Mesothelial cell of epicardium (in vitro differentiated cells): ENCODE measurements at regions not wholly inside any gene's neighbourhood (a gene's known extent, or its start where the extent isn't known, plus 50 kb on each side); places are given as distances from the start of the nearest gene placed in this dataset.

Experiments
- DNase-seq, 2 experiments: peaks; one replicate each; pipeline ENCODE4 v3.0.0; 2021; ENCODE audit warnings: low spot score in 2 of 2; ENCODE audit not compliant: unreplicated experiment in 2 of 2
- H3K27ac Mint-ChIP-seq: 2 replicates; pipeline ENCODE4 v1.8.0; 2021; ENCODE audit warnings: mixed read lengths
- H3K27me3 Mint-ChIP-seq: 2 replicates; pipeline ENCODE4 v1.8.0; 2021; ENCODE audit warnings: low read depth, mixed read lengths
- H3K36me3 Mint-ChIP-seq: 2 replicates; pipeline ENCODE4 v1.8.0; 2021; ENCODE audit warnings: mixed read lengths
- H3K4me1 Mint-ChIP-seq: 2 replicates; pipeline ENCODE4 v1.8.0; 2021; ENCODE audit warnings: mixed read lengths
- H3K4me3 Mint-ChIP-seq: 2 replicates; pipeline ENCODE4 v1.8.0; 2021; ENCODE audit warnings: mild to moderate bottlenecking, moderate library complexity, mixed read lengths
- H3K9me3 Mint-ChIP-seq: 2 replicates; pipeline ENCODE4 v1.8.0; 2021; ENCODE audit warnings: mixed read lengths
- CTCF ChIP-seq: fragments of 200-600 bp; sonication (generic); IDR thresholded peaks from one replicate; pipeline ENCODE4 v1.5.0; 2021; ENCODE audit warnings: antibody characterized with exemption; ENCODE audit not compliant: unreplicated experiment

GRCh38 chr2:204437815-204438756 lies 107.2 kb upstream of the PARD3B start:
- no peaks in the 10 kb centered on the region for H3K36me3 Mint-ChIP-seq
- peaks cover 18% of the 10 kb centered on the region for H3K4me1 Mint-ChIP-seq
- H3K27me3 Mint-ChIP-seq, result no peaks in the 10 kb centered on the region
- no peak for DNase-seq
- H3K27ac Mint-ChIP-seq, result no peak overlapping the region
- H3K9me3 Mint-ChIP-seq, result peaks cover 24% of the 10 kb centered on the region
- no peak for TF ChIP-seq CTCF
- no peak overlapping the region for H3K4me3 Mint-ChIP-seq

GRCh38 chr2:204441316-204441715 lies 104.0 kb upstream of the PARD3B start:
- Mint-ChIP-seq H3K27me3 (no peaks in the 10 kb centered on the region), H3K9me3 (peaks cover 43% of the 10 kb centered on the region), H3K4me1 (peaks cover 6% of the 10 kb centered on the region), H3K4me3 (no peak overlapping the region), H3K27ac (no peak overlapping the region), H3K36me3 (peaks cover 5% of the 10 kb centered on the region)
- no peak for TF ChIP-seq CTCF
- DNase-seq, result no peak

- Mint-ChIP-seq H3K36me3 (peaks cover 9% of the 10 kb centered on the region), H3K4me1 (peaks cover 5% of the 10 kb centered on the region), H3K4me3 (no peak overlapping the region), H3K27me3 (no peaks in the 10 kb centered on the region), H3K9me3 (peaks cover 38% of the 10 kb centered on the region), H3K27ac (no peak overlapping the region)
- TF ChIP-seq CTCF, result no peak
- no peak for DNase-seq
Observed at GRCh38 chr2:204445149-204445548, 100.1 kb upstream of the PARD3B start.

- Mint-ChIP-seq H3K36me3 (peaks cover 9% of the 10 kb centered on the region), H3K4me3 (no peak overlapping the region), H3K27ac (no peak overlapping the region), H3K4me1 (peaks cover 13% of the 10 kb centered on the region), H3K27me3 (no peaks in the 10 kb centered on the region), H3K9me3 (peaks cover 36% of the 10 kb centered on the region)
- no peak for TF ChIP-seq CTCF
- DNase-seq, result no peak
Observed at GRCh38 chr2:204447722-204448121, 97.6 kb upstream of the PARD3B start.

- no peak for TF ChIP-seq CTCF
- peaks cover 28% of the 10 kb centered on the region for H3K4me1 Mint-ChIP-seq
- H3K27me3 Mint-ChIP-seq, result no peaks in the 10 kb centered on the region
Observed at GRCh38 chr2:204449977-204450376, 95.3 kb upstream of the PARD3B start.

More at GRCh38 chr2:204449977-204450376, 95.3 kb upstream of the PARD3B start:
- Mint-ChIP-seq H3K36me3 (peaks cover 9% of the 10 kb centered on the region), H3K4me3 (no peak overlapping the region), H3K27ac (no peak overlapping the region), H3K9me3 (peaks cover 16% of the 10 kb centered on the region)
- DNase-seq, result no peak
